Neural progenitor cell (in vitro differentiated cells): ENCODE measurements at regions not wholly inside any gene's neighbourhood (a gene's known extent, or its start where the extent isn't known, plus 50 kb on each side); places are given as distances from the start of the nearest gene placed in this dataset.

Experiments
- DNase-seq: peaks from one replicate; pipeline ENCODE4 v3.0.0-alpha.2; 2016; ENCODE audit warnings: low spot score
- H2AFZ ChIP-seq: fragments of 200-600 bp; sonication (generic); replicated peaks from 2 replicates; pipeline ENCODE4 v1.6.1; 2016; ENCODE audit warnings: antibody characterized with exemption
- H3F3A ChIP-seq: fragments of 200-600 bp; sonication (generic); 2 replicates; pipeline ENCODE4 v1.6.1; 2016; ENCODE audit warnings: antibody characterized with exemption, low read depth
- H3K27ac ChIP-seq: fragments of 200-600 bp; sonication (generic); 2 replicates; pipeline ENCODE4 v1.5.1; 2016; ENCODE audit warnings: mild to moderate bottlenecking
- H3K27me3 ChIP-seq: fragments of 200-600 bp; sonication (generic); 2 replicates; pipeline ENCODE4 v1.6.1; 2016; ENCODE audit warnings: mild to moderate bottlenecking, moderate library complexity
- H3K36me3 ChIP-seq: fragments of 200-600 bp; sonication (generic); 2 replicates; pipeline ENCODE4 v1.5.1; 2016
- H3K4me1 ChIP-seq: fragments of 200-600 bp; sonication (generic); 2 replicates; pipeline ENCODE4 v1.6.1; 2016; ENCODE audit warnings: mixed run types
- H3K4me2 ChIP-seq: fragments of 200-600 bp; sonication (generic); 2 replicates; pipeline ENCODE4 v1.6.1; 2016
- H3K4me3 ChIP-seq: fragments of 200-600 bp; sonication (generic); 2 replicates; pipeline ENCODE4 v1.5.1; 2016
- H3K79me2 ChIP-seq: fragments of 200-600 bp; sonication (generic); 2 replicates; pipeline ENCODE4 v1.6.1; 2016; ENCODE audit warnings: low read depth
- H3K9ac ChIP-seq: fragments of 200-600 bp; sonication (generic); 2 replicates; pipeline ENCODE4 v1.6.1; 2016
- H3K9me3 ChIP-seq: fragments of 200-600 bp; sonication (generic); 2 replicates; pipeline ENCODE4 v1.5.1; 2016; ENCODE audit warnings: low read depth
- H4K20me1 ChIP-seq: fragments of 200-600 bp; sonication (generic); 2 replicates; pipeline ENCODE4 v1.6.1; 2016; ENCODE audit warnings: low read depth
- H3K27ac Mint-ChIP-seq: 3 replicates; pipeline ENCODE4 v1.8.0; 2021; ENCODE audit warnings: mixed read lengths
- H3K27me3 Mint-ChIP-seq: 2 replicates; pipeline ENCODE4 v1.8.0; 2022; ENCODE audit warnings: low read depth, mild to moderate bottlenecking, inconsistent platforms, moderate library complexity, mixed read lengths; ENCODE audit not compliant: insufficient read depth
- H3K36me3 Mint-ChIP-seq: 3 replicates; pipeline ENCODE4 v1.8.0; 2021; ENCODE audit warnings: mixed read lengths
- H3K4me1 Mint-ChIP-seq: 3 replicates; pipeline ENCODE4 v1.8.0; 2021; ENCODE audit warnings: mixed read lengths
- H3K4me3 Mint-ChIP-seq: 3 replicates; pipeline ENCODE4 v1.8.0; 2021; ENCODE audit warnings: mild to moderate bottlenecking, moderate library complexity, mixed read lengths
- H3K9me3 Mint-ChIP-seq: 3 replicates; pipeline ENCODE4 v1.8.0; 2020; ENCODE audit warnings: mixed read lengths
- EZH2 ChIP-seq: fragments of 200-600 bp; sonication (generic); IDR thresholded peaks from 2 replicates; pipeline ENCODE4 v1.6.1; 2017; ENCODE audit warnings: antibody characterized with exemption, mild to moderate bottlenecking, moderate library complexity
- EZH2phosphoT487 ChIP-seq: fragments of 200-600 bp; sonication (generic); IDR thresholded peaks from 2 replicates; pipeline ENCODE4 v1.6.1; 2017; ENCODE audit warnings: antibody characterized with exemption
- TF ChIP-seq, protein P1 (sequence below): fragments of 200-600 bp; sonication (generic); IDR thresholded peaks from 2 replicates; pipeline ENCODE4 v1.5.1; 2017; ENCODE audit warnings: antibody characterized with exemption, mild to moderate bottlenecking

DNA sequence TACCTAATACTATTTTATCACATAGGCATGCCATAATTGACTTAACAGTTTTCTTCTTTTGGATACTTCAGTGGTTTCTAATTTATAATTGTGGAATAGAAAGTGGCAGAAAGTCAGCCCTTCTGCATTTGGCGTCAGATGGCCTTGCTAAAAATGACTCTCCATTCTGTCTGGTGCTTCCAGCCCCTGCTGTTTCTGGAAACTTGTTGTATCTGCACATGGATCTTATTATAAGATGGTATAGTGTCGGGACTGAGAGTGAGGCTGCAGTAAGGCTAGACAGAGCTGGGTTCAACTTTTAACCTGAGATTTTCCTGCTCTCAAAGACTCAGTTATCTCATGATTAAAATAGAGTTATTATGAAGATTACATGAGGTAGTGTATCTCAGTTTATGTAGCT, 74.8 kb upstream of the WDR72 start:
- H3K27me3 Mint-ChIP-seq: no peaks in the 10 kb centered on the region
- no peaks in the 10 kb centered on the region for H3K36me3 Mint-ChIP-seq
- Histone ChIP-seq H3K27ac (no peak overlapping the region), H3K79me2 (no peaks in the 10 kb centered on the region), H3F3A (no peaks in the 10 kb centered on the region), H3K9me3 (no peaks in the 10 kb centered on the region), H3K4me1 (no peaks in the 10 kb centered on the region), H3K9ac (no peak overlapping the region), H3K27me3 (no peaks in the 10 kb centered on the region), H2AFZ (no peak overlapping the region), H4K20me1 (no peaks in the 10 kb centered on the region), H3K36me3 (no peaks in the 10 kb centered on the region), H3K4me3 (no peak overlapping the region), H3K4me2 (no peak overlapping the region)
- H3K27ac Mint-ChIP-seq: no peak overlapping the region
- no peaks in the 10 kb centered on the region for H3K4me1 Mint-ChIP-seq
- DNase-seq: no peak
- no peaks in the 10 kb centered on the region for H3K9me3 Mint-ChIP-seq
- no peak for TF ChIP-seq EZH2
- no peak for TF ChIP-seq EZH2phosphoT487
- TF ChIP-seq, protein P1, sequence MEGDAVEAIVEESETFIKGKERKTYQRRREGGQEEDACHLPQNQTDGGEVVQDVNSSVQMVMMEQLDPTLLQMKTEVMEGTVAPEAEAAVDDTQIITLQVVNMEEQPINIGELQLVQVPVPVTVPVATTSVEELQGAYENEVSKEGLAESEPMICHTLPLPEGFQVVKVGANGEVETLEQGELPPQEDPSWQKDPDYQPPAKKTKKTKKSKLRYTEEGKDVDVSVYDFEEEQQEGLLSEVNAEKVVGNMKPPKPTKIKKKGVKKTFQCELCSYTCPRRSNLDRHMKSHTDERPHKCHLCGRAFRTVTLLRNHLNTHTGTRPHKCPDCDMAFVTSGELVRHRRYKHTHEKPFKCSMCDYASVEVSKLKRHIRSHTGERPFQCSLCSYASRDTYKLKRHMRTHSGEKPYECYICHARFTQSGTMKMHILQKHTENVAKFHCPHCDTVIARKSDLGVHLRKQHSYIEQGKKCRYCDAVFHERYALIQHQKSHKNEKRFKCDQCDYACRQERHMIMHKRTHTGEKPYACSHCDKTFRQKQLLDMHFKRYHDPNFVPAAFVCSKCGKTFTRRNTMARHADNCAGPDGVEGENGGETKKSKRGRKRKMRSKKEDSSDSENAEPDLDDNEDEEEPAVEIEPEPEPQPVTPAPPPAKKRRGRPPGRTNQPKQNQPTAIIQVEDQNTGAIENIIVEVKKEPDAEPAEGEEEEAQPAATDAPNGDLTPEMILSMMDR: no peak
- no peak overlapping the region for H3K4me3 Mint-ChIP-seq

DNA sequence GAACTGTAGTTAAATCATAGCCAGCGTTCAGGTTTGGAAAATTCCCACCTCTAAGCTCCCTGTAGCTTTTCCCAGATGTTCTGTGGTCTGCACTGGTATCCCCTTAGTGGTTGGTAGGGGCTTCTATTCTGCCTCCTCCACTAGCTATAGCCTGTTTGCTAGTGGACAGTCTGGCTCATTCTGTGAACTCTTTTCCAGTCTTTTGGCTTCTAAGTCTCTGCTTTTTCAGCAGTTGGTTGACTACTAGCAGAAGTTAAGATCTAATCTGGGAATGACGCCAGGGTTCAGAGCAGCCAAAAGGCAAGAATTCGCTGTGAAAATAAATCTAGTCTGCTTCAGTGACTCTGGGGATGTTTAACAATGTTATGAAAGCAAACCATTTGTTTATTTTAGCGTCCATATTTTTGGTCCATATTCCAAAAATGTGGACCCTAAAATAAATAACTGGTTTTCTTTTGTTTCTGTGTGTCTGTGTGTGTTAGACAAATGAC, 73.7 kb upstream of the WDR72 start:
- Mint-ChIP-seq H3K27ac (no peak overlapping the region), H3K27me3 (peaks cover 2% of the 10 kb centered on the region), H3K4me3 (no peak overlapping the region), H3K36me3 (no peaks in the 10 kb centered on the region), H3K4me1 (no peaks in the 10 kb centered on the region), H3K9me3 (no peaks in the 10 kb centered on the region)
- H3K4me3 ChIP-seq: no peak overlapping the region
- H3K79me2 ChIP-seq: no peaks in the 10 kb centered on the region
- H3K4me1 ChIP-seq: no peaks in the 10 kb centered on the region
- H3K4me2 ChIP-seq: no peak overlapping the region
- H3F3A ChIP-seq: no peaks in the 10 kb centered on the region
- no peaks in the 10 kb centered on the region for H3K27me3 ChIP-seq
- no peaks in the 10 kb centered on the region for H4K20me1 ChIP-seq
- H2AFZ ChIP-seq: no peak overlapping the region
- no peaks in the 10 kb centered on the region for H3K9me3 ChIP-seq
- DNase-seq: no peak
- H3K9ac ChIP-seq: no peak overlapping the region
- no peak overlapping the region for H3K27ac ChIP-seq
- H3K36me3 ChIP-seq: no peaks in the 10 kb centered on the region
- TF ChIP-seq, protein P1: no peak
- TF ChIP-seq EZH2: no peak
- no peak for TF ChIP-seq EZH2phosphoT487

DNA sequence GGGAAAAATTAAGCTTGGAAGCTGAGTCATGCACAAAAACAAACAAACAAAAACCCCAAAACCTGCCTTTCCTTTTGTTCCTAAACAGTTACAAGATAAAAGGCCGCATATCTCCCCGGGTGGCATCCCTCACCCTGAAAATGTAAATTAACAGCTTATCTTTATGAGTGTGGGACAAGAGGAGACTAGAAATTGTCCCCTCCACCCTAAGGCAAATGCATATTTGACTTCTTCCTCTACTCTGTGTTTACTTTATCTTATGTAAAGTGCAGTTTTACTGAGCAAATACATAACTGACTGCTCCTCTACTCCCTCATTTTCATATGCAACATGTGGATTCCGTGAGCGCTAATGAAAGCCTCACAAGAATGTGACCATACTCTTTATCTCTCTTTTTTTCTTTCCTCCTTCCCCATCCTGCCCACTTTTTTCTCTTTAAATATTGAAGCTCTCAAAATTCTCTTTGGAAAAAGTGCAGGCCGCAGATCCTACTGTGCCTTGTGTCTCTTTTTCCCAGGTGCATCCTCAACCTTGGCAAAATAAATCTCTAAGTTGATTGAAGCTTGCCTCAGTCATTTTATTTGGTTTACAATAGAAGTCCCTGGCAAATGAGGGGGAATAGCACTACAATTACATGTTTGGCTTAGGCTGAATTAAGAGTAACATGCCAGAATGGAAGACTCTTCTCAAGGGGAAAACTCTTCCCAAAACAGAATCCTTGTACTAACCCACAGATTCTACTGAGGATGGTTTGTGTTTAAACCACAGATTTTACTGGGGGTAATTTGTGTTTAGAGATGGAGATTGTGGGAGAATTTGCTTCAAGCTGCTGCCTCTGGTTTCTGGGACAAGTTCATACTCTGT, 72.7 kb upstream of the WDR72 start:
- no peak for DNase-seq
- Histone ChIP-seq H3K4me2 (no peak overlapping the region), H3K9me3 (no peaks in the 10 kb centered on the region), H3F3A (no peaks in the 10 kb centered on the region), H2AFZ (no peak overlapping the region), H4K20me1 (no peaks in the 10 kb centered on the region), H3K27me3 (no peaks in the 10 kb centered on the region), H3K27ac (no peak overlapping the region), H3K79me2 (no peaks in the 10 kb centered on the region), H3K36me3 (no peaks in the 10 kb centered on the region), H3K4me1 (no peaks in the 10 kb centered on the region), H3K9ac (no peak overlapping the region), H3K4me3 (no peak overlapping the region)
- Mint-ChIP-seq H3K27ac (no peak overlapping the region), H3K9me3 (no peaks in the 10 kb centered on the region), H3K4me1 (no peaks in the 10 kb centered on the region), H3K36me3 (no peaks in the 10 kb centered on the region), H3K27me3 (peaks cover 2% of the 10 kb centered on the region), H3K4me3 (no peak overlapping the region)
- TF ChIP-seq EZH2: no peak
- TF ChIP-seq, protein P1: no peak
- TF ChIP-seq EZH2phosphoT487: no peak
